ENCODE measurements at regions not wholly inside any gene's neighbourhood (a gene's known extent, or its start where the extent isn't known, plus 50 kb on each side); places are given as distances from the start of the nearest gene placed in this dataset.

DNA sequence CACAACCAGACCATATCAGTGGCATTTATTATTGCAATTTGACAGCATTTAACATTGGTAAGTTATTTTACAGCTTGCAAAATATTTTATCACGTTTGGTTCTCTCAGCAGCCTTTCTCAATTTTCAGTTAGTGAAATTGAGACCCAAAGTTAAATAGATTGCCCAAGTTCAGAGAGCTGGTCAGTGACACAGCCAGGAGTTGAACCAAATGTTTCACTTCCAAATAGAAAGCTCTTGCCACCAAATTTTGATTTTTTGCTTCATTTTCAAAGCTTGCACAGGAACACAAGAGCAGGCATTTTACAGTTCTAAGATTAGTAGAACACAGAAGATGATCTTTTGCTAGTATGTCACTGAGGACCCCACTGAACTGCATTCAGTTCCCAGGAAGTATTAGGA lies 271.5 kb upstream of the C9orf72 start:
- TF ChIP-seq HDAC8 (tag; IDR thresholded peaks at IDR 0.05), result no peak
- TF ChIP-seq TCF7L2 (IDR thresholded peaks at IDR 0.05; ENCODE audit: low read depth, low read length), result no peak
- TF ChIP-seq U2AF2 (optimal IDR thresholded peaks at IDR 0.05; ENCODE audit: low read depth, low read length), result no peak
- TF ChIP-seq XRCC3 (IDR thresholded peaks at IDR 0.05), result no peak
- no peak for TF ChIP-seq SUPT5H (IDR thresholded peaks at IDR 0.05)
- TF ChIP-seq BDP1 (IDR thresholded peaks at IDR 0.05; ENCODE audit: insufficient read depth, insufficient read length), result no peak
- TF ChIP-seq ZNF592 (IDR thresholded peaks at IDR 0.05), result no peak
- no peak for TF ChIP-seq TBL1XR1 (IDR thresholded peaks at IDR 0.05; ENCODE audit: low read length in 2 of 2)
- TF ChIP-seq ZNF830 (CRISPR knock-in tag; IDR thresholded peaks at IDR 0.05), result no peak
- TF ChIP-seq ZNF408 (CRISPR knock-in tag; IDR thresholded peaks at IDR 0.05; ENCODE audit: low read depth), result no peak
- TF ChIP-seq ZNF79 (CRISPR knock-in tag; IDR thresholded peaks at IDR 0.05; ENCODE audit: low read depth), result no peak
- TF ChIP-seq, protein P1, sequence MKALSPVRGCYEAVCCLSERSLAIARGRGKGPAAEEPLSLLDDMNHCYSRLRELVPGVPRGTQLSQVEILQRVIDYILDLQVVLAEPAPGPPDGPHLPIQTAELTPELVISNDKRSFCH (CRISPR knock-in tag; IDR thresholded peaks at IDR 0.05), result no peak
- TF ChIP-seq, protein P1 (tag; IDR thresholded peaks at IDR 0.05), result no peak
- no peak for TF ChIP-seq NFATC3 (IDR thresholded peaks at IDR 0.05)
- no peak for TF ChIP-seq BCOR (IDR thresholded peaks at IDR 0.05)
- TF ChIP-seq ILK (tag; IDR thresholded peaks at IDR 0.05; ENCODE audit: borderline replicate concordance, low read depth), result no peak
- TF ChIP-seq HDAC3 (IDR thresholded peaks at IDR 0.05; ENCODE audit: borderline replicate concordance, partially characterized antibody), result no peak
- no peak for TF ChIP-seq RUNX1 (IDR thresholded peaks at IDR 0.05; ENCODE audit: low read depth)
- TF ChIP-seq NFRKB (IDR thresholded peaks at IDR 0.05; ENCODE audit: low read depth), result no peak
- no peak for TF ChIP-seq ZNF696 (CRISPR knock-in tag; conservative IDR thresholded peaks at IDR 0.05)
- no peak for TF ChIP-seq ZBTB7A (IDR thresholded peaks at IDR 0.05; ENCODE audit: borderline replicate concordance, control insufficient read depth, low read depth, low read length)
- ATAC-seq (no peak), FAIRE-seq (no peak), DNase-seq (ENCODE audit: extremely low read depth in 1 of 4, low spot score in 3 of 4) (no peak)
- ChIA-PET POLR2A (no interaction called here), CTCF (ENCODE audit: low intra/inter-chr PET ratio) (no interaction called here)
- H3K4me3 ChIP-seq, result no peak overlapping the region
- H3K27me3 ChIP-seq (ENCODE audit: control insufficient read depth in 2 of 2, insufficient read depth in 2 of 2, low read length in 2 of 2), result no peaks in the 10 kb centered on the region
- H3K27ac ChIP-seq (ENCODE audit: extremely low read depth, low read depth, low read length), result no peak overlapping the region
- no peaks in the 10 kb centered on the region for H4K20me1 ChIP-seq (replicated peaks; ENCODE audit: control insufficient read depth, insufficient read depth, low read length)
- H3K4me1 ChIP-seq (replicated peaks in 1 of 2; ENCODE audit: control insufficient read depth in 2 of 2, insufficient read depth in 2 of 2, low read length in 2 of 2), result no peaks in the 10 kb centered on the region
- no peaks in the 10 kb centered on the region for H3K79me2 ChIP-seq (ENCODE audit: control insufficient read depth, insufficient read depth, low read length)
- H2AFZ ChIP-seq (ENCODE audit: low read depth, low read length), result no peak overlapping the region
- intact Hi-C loops (cut with micrococcal nuclease), result no loop called here
- in situ Hi-C loops (cut with MboI), result no loop called here
- no TSS peak for BruUV-seq (replicated peaks)
- H3K36me3 ChIP-seq (ENCODE audit: control insufficient read depth, insufficient read depth, low read length), result no peaks in the 10 kb centered on the region
- no peaks in the 10 kb centered on the region for H3K9me1 ChIP-seq (ENCODE audit: control insufficient read depth, insufficient read depth, low read length)
- no peaks in the 10 kb centered on the region for H3K9me3 ChIP-seq (replicated peaks; ENCODE audit: control insufficient read depth, insufficient read depth, low read depth, low read length)
- WGBS (ENCODE audit: insufficient coverage, low coverage, missing lambda C conversion rate), result 0% methylated on average over 1 of the region's 1 CpG
- no peak overlapping the region for H3K9ac ChIP-seq (ENCODE audit: insufficient read depth in 1 of 2, low read depth in 2 of 2, low read length in 2 of 2)
- H3K4me2 ChIP-seq (ENCODE audit: insufficient read depth, low read length), result no peak overlapping the region

All from K562 (cell line).